GM18508 (cell line): ENCODE measurements at regions not wholly inside any gene's neighbourhood (a gene's known extent, or its start where the extent isn't known, plus 50 kb on each side); places are given as distances from the start of the nearest gene placed in this dataset.
"Not testable (repeated sequence)": the region's sequence is repeated elsewhere in the genome, so short reads cannot be mapped to it uniquely, and the experiment has no call there.

Experiments used
- ATAC-seq: cut with Tn5 transposase; IDR thresholded peaks from one replicate; pipeline ENCODE4 v1.9.1; 2021; ENCODE audit warnings: moderate number of reproducible peaks; ENCODE audit not compliant: insufficient read depth, unreplicated experiment

GRCh38 chr10:84696610-84697009 is 368.2 kb downstream of the CCSER2 start:
- ATAC-seq = no peak

GRCh38 chr10:84698989-84699388 is 370.6 kb downstream of the CCSER2 start:
- ATAC-seq = no peak

DNA sequence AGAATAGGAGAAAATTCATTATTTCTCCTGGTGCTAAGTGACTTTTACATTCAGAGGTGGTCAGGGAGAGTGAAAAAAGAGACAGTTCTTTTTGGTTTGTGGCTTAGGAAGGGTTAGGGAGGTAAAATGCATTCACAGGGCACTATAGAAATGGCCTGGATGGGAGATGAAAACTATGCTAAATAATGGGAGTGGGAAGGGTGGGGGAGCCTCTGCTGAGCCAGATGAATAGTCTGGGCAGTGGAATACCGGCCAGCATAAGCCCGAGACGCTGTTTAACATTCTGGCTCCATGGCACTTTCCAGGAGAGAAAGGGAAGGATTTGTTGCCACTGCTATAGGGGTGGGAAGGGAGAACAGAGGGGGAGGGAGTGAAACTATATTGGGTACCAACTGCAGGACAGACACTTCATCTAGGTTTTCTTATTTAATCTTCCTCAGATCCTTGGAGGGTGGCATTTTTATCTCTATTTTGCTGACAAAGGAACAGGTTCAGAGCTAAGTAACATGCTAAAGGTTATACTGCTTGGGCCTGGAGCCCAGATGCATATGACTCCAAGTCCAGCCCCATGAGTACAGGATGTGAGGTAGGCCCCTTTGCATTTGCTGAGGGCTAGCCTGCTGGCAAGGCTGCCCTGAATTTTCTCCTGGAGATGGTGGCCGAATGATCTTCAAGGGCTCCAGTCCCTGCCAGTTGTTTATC is 372.4 kb downstream of the CCSER2 start:
- ATAC-seq = no peak

GRCh38 chr10:84701370-84701720 is 373.0 kb downstream of the CCSER2 start:
- ATAC-seq = no peak

- ATAC-seq = no peak
Observed at GRCh38 chr10:84704101-84704500, 375.7 kb downstream of the CCSER2 start.

DNA sequence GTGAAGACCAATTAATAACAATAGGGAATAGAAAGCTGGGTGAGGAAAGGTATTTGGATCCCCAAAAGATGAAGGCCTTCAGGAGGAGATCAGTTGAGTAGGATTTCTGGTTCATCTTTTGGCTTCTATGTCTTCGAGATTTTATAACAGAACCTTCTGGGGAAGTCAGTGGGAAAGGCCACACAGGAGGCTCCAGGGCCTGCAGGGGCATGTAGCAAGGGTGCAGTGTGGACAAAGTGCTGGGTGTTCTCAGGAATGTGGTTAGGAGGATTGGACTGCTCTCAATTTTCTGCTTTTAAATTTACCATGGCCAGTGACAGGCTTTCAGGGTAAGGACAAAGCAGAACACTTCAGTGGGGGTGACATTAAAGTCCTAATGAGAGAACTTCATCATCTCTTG is 378.0 kb downstream of the CCSER2 start:
- no peak for ATAC-seq

DNA sequence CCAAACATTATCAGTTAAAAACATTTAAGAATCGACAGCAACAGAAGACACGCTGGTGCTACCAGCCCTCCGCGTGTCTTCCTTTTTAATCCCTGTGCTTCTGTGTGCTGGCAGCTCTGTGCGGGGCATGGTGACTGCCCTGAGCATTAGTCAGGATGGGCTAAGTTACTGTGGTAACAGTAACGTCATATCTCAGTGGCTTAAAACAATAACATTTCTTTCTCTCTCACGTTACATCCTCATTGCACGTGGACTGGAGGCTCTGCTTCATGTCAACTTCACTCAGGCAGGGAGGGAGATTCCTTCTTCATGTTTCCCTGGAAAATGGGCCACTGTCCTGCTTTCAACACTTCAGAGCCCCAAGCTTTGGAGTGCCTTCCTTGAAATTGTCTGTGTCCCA is 378.5 kb downstream of the CCSER2 start:
- ATAC-seq = no peak

- ATAC-seq = no peak
Observed at GRCh38 chr10:84715911-84716310, 387.5 kb downstream of the CCSER2 start.

GRCh38 chr10:84718877-84719616 is 390.7 kb downstream of the CCSER2 start:
- ATAC-seq = no peak

GRCh38 chr10:84719687-84720086 is 391.3 kb downstream of the CCSER2 start:
- no peak for ATAC-seq

- ATAC-seq = no peak
Observed at GRCh38 chr10:84727398-84727797, 399.0 kb downstream of the CCSER2 start.

GRCh38 chr10:84739126-84739525 is 410.7 kb downstream of the CCSER2 start:
- not testable (repeated sequence) for ATAC-seq

- no peak for ATAC-seq
Observed at GRCh38 chr10:84739641-84740040, 411.3 kb downstream of the CCSER2 start.

GRCh38 chr10:84743483-84743882 is 415.1 kb downstream of the CCSER2 start:
- ATAC-seq = no peak

DNA sequence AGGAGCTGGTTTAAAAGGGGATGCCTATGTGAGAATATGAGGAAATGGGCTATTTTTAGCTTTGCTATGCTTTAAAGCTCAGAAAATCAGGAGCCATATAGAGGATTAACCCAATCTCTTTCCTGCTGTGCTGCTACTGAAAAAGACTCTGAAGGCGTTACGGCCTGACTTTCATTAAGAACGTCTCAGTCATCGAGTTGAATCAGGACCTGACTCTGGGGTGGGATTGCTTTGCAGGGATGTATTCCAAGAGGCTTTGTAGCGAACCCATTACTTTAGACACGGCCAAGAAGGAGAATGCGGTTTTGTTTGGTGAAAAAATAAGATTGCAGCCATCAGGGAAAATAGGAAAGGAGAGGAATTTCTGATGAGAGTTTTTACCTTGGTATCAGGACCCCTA is 426.9 kb downstream of the CCSER2 start:
- no peak for ATAC-seq

GRCh38 chr10:84756653-84757052 is 428.3 kb downstream of the CCSER2 start:
- not testable (repeated sequence) for ATAC-seq

DNA sequence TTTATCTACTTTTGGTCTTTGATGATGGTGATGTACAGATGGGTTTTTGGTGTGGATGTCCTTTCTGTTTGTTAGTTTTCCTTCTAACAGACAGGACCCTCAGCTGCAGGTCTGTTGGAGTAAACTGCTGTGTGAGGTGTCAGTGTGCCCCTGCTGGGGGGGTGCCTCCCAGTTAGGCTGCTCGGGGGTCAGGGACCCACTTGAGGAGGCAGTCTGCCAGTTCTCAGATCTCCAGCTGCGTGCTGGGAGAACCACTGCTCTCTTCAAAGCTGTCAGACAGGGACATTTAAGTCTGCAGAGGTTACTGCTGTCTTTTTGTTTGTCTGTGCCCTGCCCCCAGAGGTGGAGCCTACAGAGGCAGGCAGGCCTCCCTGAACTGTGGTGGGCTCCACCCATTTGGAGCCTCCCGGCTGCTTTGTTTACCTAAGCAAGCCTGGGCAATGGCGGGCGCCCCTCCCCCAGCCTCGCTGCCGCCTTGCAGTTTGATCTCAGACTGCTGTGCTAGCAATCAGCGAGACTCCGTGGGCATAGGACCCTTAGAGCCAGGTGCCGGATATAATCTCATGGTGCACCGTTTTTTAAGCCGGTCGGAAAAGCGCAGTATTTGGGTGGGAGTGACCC is 433.7 kb downstream of the CCSER2 start:
- not testable (repeated sequence) for ATAC-seq

- no peak for ATAC-seq
Observed at GRCh38 chr10:84762754-84763394, 434.5 kb downstream of the CCSER2 start.

DNA sequence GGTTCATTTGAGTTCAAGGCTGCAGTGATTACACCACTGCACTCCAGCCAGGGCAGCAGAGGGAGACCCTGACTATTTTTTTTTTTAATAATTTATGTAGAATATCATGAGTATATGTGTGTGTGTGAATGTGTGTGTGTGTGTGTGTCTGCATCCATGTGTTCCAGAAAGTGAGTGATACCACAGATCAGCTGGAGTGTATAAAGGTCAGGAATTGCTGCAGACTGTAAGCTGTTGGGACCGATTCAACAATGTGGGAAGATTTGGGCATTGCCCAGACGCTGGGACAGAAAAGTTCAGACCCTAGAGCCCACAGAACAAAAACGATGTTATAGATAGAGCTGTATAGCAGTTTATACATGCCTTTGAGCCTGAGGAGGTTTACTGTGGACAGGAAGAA is 435.6 kb downstream of the CCSER2 start:
- no peak for ATAC-seq

DNA sequence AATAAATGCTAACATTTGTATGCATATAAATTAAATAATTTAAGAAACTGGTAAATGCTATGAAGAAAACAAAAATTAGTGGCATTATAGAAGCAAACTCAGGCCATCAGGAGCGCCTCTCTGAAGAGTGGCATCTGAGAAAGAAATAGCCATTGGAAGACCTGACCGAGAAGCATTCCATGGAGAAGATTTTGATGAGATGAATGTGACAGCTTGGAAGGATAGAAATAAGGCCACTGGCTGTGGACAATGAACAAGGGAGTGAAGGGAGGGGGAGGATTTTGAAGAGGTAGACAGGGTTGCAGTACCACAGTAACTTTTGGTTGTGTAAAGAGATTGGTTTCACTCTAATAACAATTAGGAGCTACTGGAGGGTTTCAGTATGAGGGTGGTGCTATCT is 436.7 kb downstream of the CCSER2 start:
- ATAC-seq = no peak

- no peak for ATAC-seq
Observed at GRCh38 chr10:84765656-84766055, 437.3 kb downstream of the CCSER2 start.
